Lower lobe of right lung (tissue), 2 donors: ENCODE measurements at regions not wholly inside any gene's neighbourhood (a gene's known extent, or its start where the extent isn't known, plus 50 kb on each side); places are given as distances from the start of the nearest gene placed in this dataset.
"Not testable (repeated sequence)": the region's sequence is repeated elsewhere in the genome, so short reads cannot be mapped to it uniquely, and the experiment has no call there.

Experiments used
- ATAC-seq, 2 donors: fragments of 200-7000 bp; cut with Tn5 transposase; one replicate each; pipeline ENCODE4 v1.9.1; 2020 to 2022; ENCODE audit warnings: mild to moderate bottlenecking in 2 of 2, moderate library complexity in 2 of 2
- DNase-seq: peaks from one replicate; pipeline ENCODE4 v3.0.0-alpha.2; 2020
- H3K27ac ChIP-seq: fragments of 200-600 bp; one replicate; pipeline ENCODE4 v1.8.0; 2022
- H3K27me3 ChIP-seq: fragments of 200-600 bp; one replicate; pipeline ENCODE4 v1.8.0; 2022; ENCODE audit warnings: low read depth
- H3K36me3 ChIP-seq: fragments of 200-600 bp; one replicate; pipeline ENCODE4 v1.8.0; 2022; ENCODE audit warnings: mild to moderate bottlenecking
- H3K4me1 ChIP-seq: fragments of 200-600 bp; one replicate; pipeline ENCODE4 v1.8.0; 2022
- H3K4me3 ChIP-seq: fragments of 200-600 bp; one replicate; pipeline ENCODE4 v1.8.0; 2022; ENCODE audit warnings: mild to moderate bottlenecking
- H3K9me3 ChIP-seq: fragments of 200-600 bp; one replicate; pipeline ENCODE4 v1.8.0; 2022
- CTCF ChIP-seq: fragments of 200-600 bp; IDR thresholded peaks from one replicate; pipeline ENCODE4 v1.8.0; 2022; ENCODE audit warnings: antibody characterized with exemption, mild to moderate bottlenecking
- intact Hi-C: fragments of 100-400 bp; cut with DNase I; formaldehyde crosslinking; loops from one replicate; pipeline ENCODE4 v1.11.0; 2022
- donor health status: DM: no; HTN: yes; CAD: no; lungs with severe emphysema.

- Histone ChIP-seq H3K36me3 (no peaks in the 10 kb centered on the region), H3K27ac (no peak overlapping the region), H3K4me1 (no peaks in the 10 kb centered on the region), H3K4me3 (no peak overlapping the region), H3K9me3 (no peaks in the 10 kb centered on the region), H3K27me3 (no peaks in the 10 kb centered on the region)
- no peak for DNase-seq
- TF ChIP-seq CTCF, result no peak
- intact Hi-C loops, result no loop called here
- no peak for ATAC-seq
These were observed 276.5 kb downstream of the FAT4 start for GRCh38 chr4:125591290-125591689.

GRCh38 chr4:125594056-125594602 lies 279.4 kb downstream of the FAT4 start:
- no peak overlapping the region for H3K4me3 ChIP-seq
- no peak for ATAC-seq
- H3K27me3 ChIP-seq, result no peaks in the 10 kb centered on the region
- no peaks in the 10 kb centered on the region for H3K4me1 ChIP-seq
- H3K9me3 ChIP-seq, result no peaks in the 10 kb centered on the region
- no peak for TF ChIP-seq CTCF
- no peaks in the 10 kb centered on the region for H3K36me3 ChIP-seq
- H3K27ac ChIP-seq, result no peak overlapping the region
- no peak for DNase-seq
- intact Hi-C loops, result no loop called here

- intact Hi-C loops, H3K36me3 ChIP-seq, H3K27ac ChIP-seq, DNase-seq, H3K4me3 ChIP-seq, H3K9me3 ChIP-seq, H3K4me1 ChIP-seq, ATAC-seq, H3K27me3 ChIP-seq: not testable (repeated sequence)
These were observed 291.2 kb downstream of the FAT4 start for GRCh38 chr4:125605926-125606325.

GRCh38 chr4:125620066-125620860 lies 305.5 kb downstream of the FAT4 start:
- H3K36me3 ChIP-seq, result no peaks in the 10 kb centered on the region
- DNase-seq (no peak), ATAC-seq (no peak)
- no peak overlapping the region for H3K4me3 ChIP-seq
- no peaks in the 10 kb centered on the region for H3K27me3 ChIP-seq
- H3K27ac ChIP-seq, result no peak overlapping the region
- intact Hi-C loops, result no loop called here
- no peaks in the 10 kb centered on the region for H3K9me3 ChIP-seq
- TF ChIP-seq CTCF, result no peak
- H3K4me1 ChIP-seq, result no peaks in the 10 kb centered on the region

- Histone ChIP-seq H3K4me3 (no peak overlapping the region), H3K9me3 (no peaks in the 10 kb centered on the region), H3K36me3 (no peaks in the 10 kb centered on the region), H3K27ac (no peak overlapping the region), H3K27me3 (no peaks in the 10 kb centered on the region), H3K4me1 (no peaks in the 10 kb centered on the region)
- DNase-seq (no peak), ATAC-seq (no peak)
- intact Hi-C loops, result no loop called here
- TF ChIP-seq CTCF, result no peak
These were observed 310.2 kb downstream of the FAT4 start for GRCh38 chr4:125624951-125625350.

- no peak for DNase-seq
These were observed 312.2 kb downstream of the FAT4 start for GRCh38 chr4:125626946-125627345.

More at GRCh38 chr4:125626946-125627345, 312.2 kb downstream of the FAT4 start:
- intact Hi-C loops, result no loop called here
- no peak for TF ChIP-seq CTCF
- Histone ChIP-seq H3K36me3 (no peaks in the 10 kb centered on the region), H3K27ac (no peak overlapping the region), H3K27me3 (no peaks in the 10 kb centered on the region), H3K4me3 (no peak overlapping the region), H3K9me3 (no peaks in the 10 kb centered on the region), H3K4me1 (no peaks in the 10 kb centered on the region)
- no peak for ATAC-seq
